HepG2 (cell line): ENCODE measurements at regions not wholly inside any gene's neighbourhood (a gene's known extent, or its start where the extent isn't known, plus 50 kb on each side); places are given as distances from the start of the nearest gene placed in this dataset.
A peak's percentile ranks its signal among the peaks of the same experiment; 100 is the strongest.

Experiments
- AHDC1 ChIP-seq: sonication (generic); formaldehyde crosslinking; IDR thresholded peaks from 2 replicates; pipeline ENCODE4 v1.5.1; 2020; ENCODE audit warnings: mild to moderate bottlenecking, missing genetic modification reagents, borderline replicate concordance
- BATF2 ChIP-seq: sonication (generic); formaldehyde crosslinking; IDR thresholded peaks from 2 replicates; pipeline ENCODE4 v1.8.0; 2022; ENCODE audit warnings: mild to moderate bottlenecking, missing genetic modification reagents, moderate library complexity
- BHLHE40 ChIP-seq: IDR thresholded peaks from 2 replicates; pipeline ENCODE4 v1.6.1; 2011; ENCODE audit warnings: low read length, improper control_type of control experiment
- BRD4 ChIP-seq: sonication (generic); formaldehyde crosslinking; IDR thresholded peaks from 2 replicates; pipeline ENCODE4 v1.4.0; 2020; ENCODE audit warnings: missing genetic modification reagents
- CREBL2 ChIP-seq: sonication (generic); formaldehyde crosslinking; IDR thresholded peaks from 2 replicates; pipeline ENCODE4 v1.8.1; 2023; ENCODE audit warnings: missing genetic modification reagents, mild to moderate bottlenecking, borderline replicate concordance
- DMAP1 ChIP-seq: IDR thresholded peaks from 2 replicates; pipeline ENCODE4 v1.6.1; 2016
- FOSL2 ChIP-seq: sonication (generic); formaldehyde crosslinking; IDR thresholded peaks from 2 replicates; pipeline ENCODE4 v1.4.0; 2020; ENCODE audit warnings: missing genetic modification reagents
- GFI1 ChIP-seq: sonication (generic); formaldehyde crosslinking; IDR thresholded peaks from 2 replicates; pipeline ENCODE4 v1.5.0; 2020; ENCODE audit warnings: missing genetic modification reagents, mild to moderate bottlenecking, borderline replicate concordance
- HDAC6 ChIP-seq: fragments of 200-600 bp; sonication (generic); IDR thresholded peaks from 2 replicates; pipeline ENCODE4 v1.7.0; 2017; ENCODE audit warnings: mild to moderate bottlenecking, antibody characterized with exemption, low read length, low read depth
- ISX ChIP-seq: sonication (generic); formaldehyde crosslinking; conservative IDR thresholded peaks from 2 replicates; pipeline ENCODE4 v1.5.0; 2020; ENCODE audit warnings: missing genetic modification reagents
- MIER2 ChIP-seq: IDR thresholded peaks from 2 replicates; pipeline ENCODE4 v1.6.1; 2016; ENCODE audit warnings: missing biosample characterization, missing genetic modification reagents
- MIXL1 ChIP-seq: IDR thresholded peaks from 2 replicates; pipeline ENCODE4 v1.6.1; 2016
- NFRKB ChIP-seq: fragments of 450-650 bp; IDR thresholded peaks from 2 replicates; pipeline ENCODE4 v1.6.1; 2017
- PCBP1 ChIP-seq: fragments of 200-400 bp; formaldehyde crosslinking; IDR thresholded peaks from 2 replicates; pipeline ENCODE4 v1.6.1; 2017; ENCODE audit warnings: mild to moderate bottlenecking, low read depth, low read length, borderline replicate concordance
- RARA ChIP-seq: IDR thresholded peaks from 2 replicates; pipeline ENCODE4 v1.6.1; 2016; ENCODE audit warnings: missing genetic modification reagents, missing compliant biosample characterization
- SOX6 ChIP-seq, 2 experiments: fragments of 450-650 bp in 1 of 2; sonication (generic) in 1 of 2; formaldehyde crosslinking in 1 of 2; IDR thresholded peaks; 2 replicates each; pipeline versions ENCODE4 v1.4.0 to v1.6.1; 2017 to 2020; ENCODE audit warnings: antibody characterized with exemption in 1 of 2, mild to moderate bottlenecking in 1 of 2, missing genetic modification reagents in 1 of 2
- TBX2 ChIP-seq: sonication (generic); formaldehyde crosslinking; IDR thresholded peaks from 2 replicates; pipeline ENCODE4 v1.5.0; 2020; ENCODE audit warnings: missing genetic modification reagents, mild to moderate bottlenecking, borderline replicate concordance
- TCF12 ChIP-seq, 2 experiments: fragments of 450-650 bp in 1 of 2; sonication (generic) in 1 of 2; formaldehyde crosslinking in 1 of 2; IDR thresholded peaks; 2 replicates each; pipeline versions ENCODE4 v1.6.1 to v1.8.0; 2017 to 2022; ENCODE audit warnings: antibody characterized with exemption in 1 of 2, mild to moderate bottlenecking in 1 of 2, missing genetic modification reagents in 1 of 2, moderate library complexity in 1 of 2
- TEAD2 ChIP-seq: sonication (generic); formaldehyde crosslinking; IDR thresholded peaks from 2 replicates; pipeline ENCODE4 v1.9.0; 2021; ENCODE audit warnings: missing genetic modification reagents
- ZBTB7A ChIP-seq: sonication (generic); formaldehyde crosslinking; IDR thresholded peaks from 2 replicates; pipeline ENCODE4 v1.8.0; 2022; ENCODE audit warnings: mild to moderate bottlenecking, missing genetic modification reagents
- ZNF224 ChIP-seq: sonication (generic); formaldehyde crosslinking; IDR thresholded peaks from 2 replicates; pipeline ENCODE4 v1.5.0; 2020; ENCODE audit warnings: mild to moderate bottlenecking, missing genetic modification reagents
- ZNF235 ChIP-seq: sonication (generic); formaldehyde crosslinking; IDR thresholded peaks from 2 replicates; pipeline ENCODE4 v1.8.1; 2023; ENCODE audit warnings: mild to moderate bottlenecking, missing genetic modification reagents, borderline replicate concordance
- ZNF282 ChIP-seq: fragments of 450-650 bp; IDR thresholded peaks from 2 replicates; pipeline ENCODE4 v1.6.1; 2018; ENCODE audit not compliant: partially characterized antibody
- ZNF3 ChIP-seq: IDR thresholded peaks from 2 replicates; pipeline ENCODE4 v1.7.0; 2017; ENCODE audit warnings: inconsistent platforms
- ZNF484 ChIP-seq: sonication (generic); formaldehyde crosslinking; IDR thresholded peaks from 2 replicates; pipeline ENCODE4 v1.5.1; 2020; ENCODE audit warnings: mild to moderate bottlenecking, low read depth, missing genetic modification reagents, borderline replicate concordance
- ZNF569 ChIP-seq: sonication (generic); formaldehyde crosslinking; IDR thresholded peaks from 2 replicates; pipeline ENCODE4 v1.5.0; 2020; ENCODE audit warnings: mild to moderate bottlenecking, missing genetic modification reagents, moderate library complexity, borderline replicate concordance
- ZNF616 ChIP-seq: sonication (generic); formaldehyde crosslinking; IDR thresholded peaks from 2 replicates; pipeline ENCODE4 v1.5.0; 2020; ENCODE audit warnings: low read depth, mild to moderate bottlenecking, missing genetic modification reagents

- TF ChIP-seq AHDC1 (CRISPR knock-in tag) (no peak), ZNF616 (CRISPR knock-in tag) (no peak), TBX2 (CRISPR knock-in tag) (no peak), MIER2 (CRISPR knock-in tag) (no peak), MIXL1 (CRISPR knock-in tag) (no peak), ZNF224 (no peak), ISX (CRISPR knock-in tag) (no peak), GFI1 (CRISPR knock-in tag) (no peak), NFRKB (no peak), HDAC6 (no peak), ZNF235 (CRISPR knock-in tag) (no peak), TCF12 (IDR thresholded peaks at IDR 0.05) (no peak), TCF12 (CRISPR knock-in tag; IDR thresholded peaks at IDR 0.05) (no peak), ZNF3 (CRISPR knock-in tag) (no peak), ZNF282 (no peak), ZBTB7A (no peak), BHLHE40 (no peak), DMAP1 (no peak), CREBL2 (CRISPR knock-in tag) (no peak), SOX6 (IDR thresholded peaks at IDR 0.05) (no peak), SOX6 (CRISPR knock-in tag; IDR thresholded peaks at IDR 0.05) (peak; percentile 30; the same call in 1 of the 2 replicates), BRD4 (CRISPR knock-in tag) (no peak), BATF2 (no peak), PCBP1 (no peak), TEAD2 (CRISPR knock-in tag) (no peak), FOSL2 (CRISPR knock-in tag) (no peak), ZNF569 (no peak), ZNF484 (CRISPR knock-in tag) (no peak), RARA (CRISPR knock-in tag) (peak; percentile 65)
Observed at GRCh38 chr6:132952031-132952867, 137.9 kb downstream of the RPS12 start (continued).
